ENCODE measurements at regions not wholly inside any gene's neighbourhood (a gene's known extent, or its start where the extent isn't known, plus 50 kb on each side); places are given as distances from the start of the nearest gene placed in this dataset.

- Mint-ChIP-seq H3K4me1 (ENCODE audit: low read depth) (no peaks in the 10 kb centered on the region), H3K36me3 (ENCODE audit: insufficient read depth in 2 of 2) (no peaks in the 10 kb centered on the region), H3K4me3 (no peak overlapping the region), H3K9me3 (peaks cover 2 to 4% of the 10 kb centered on the region in 2 donors), H3K27ac (no peak overlapping the region), H3K27me3 (ENCODE audit: low read depth) (peaks cover 5% of the 10 kb centered on the region)
- no peak for DNase-seq
- no peak for ATAC-seq (replicated peaks in 1 of 2)
These were observed 354.0 kb upstream of the EEF2KMT start for GRCh38 chr16:5451641-5452040.

DNA sequence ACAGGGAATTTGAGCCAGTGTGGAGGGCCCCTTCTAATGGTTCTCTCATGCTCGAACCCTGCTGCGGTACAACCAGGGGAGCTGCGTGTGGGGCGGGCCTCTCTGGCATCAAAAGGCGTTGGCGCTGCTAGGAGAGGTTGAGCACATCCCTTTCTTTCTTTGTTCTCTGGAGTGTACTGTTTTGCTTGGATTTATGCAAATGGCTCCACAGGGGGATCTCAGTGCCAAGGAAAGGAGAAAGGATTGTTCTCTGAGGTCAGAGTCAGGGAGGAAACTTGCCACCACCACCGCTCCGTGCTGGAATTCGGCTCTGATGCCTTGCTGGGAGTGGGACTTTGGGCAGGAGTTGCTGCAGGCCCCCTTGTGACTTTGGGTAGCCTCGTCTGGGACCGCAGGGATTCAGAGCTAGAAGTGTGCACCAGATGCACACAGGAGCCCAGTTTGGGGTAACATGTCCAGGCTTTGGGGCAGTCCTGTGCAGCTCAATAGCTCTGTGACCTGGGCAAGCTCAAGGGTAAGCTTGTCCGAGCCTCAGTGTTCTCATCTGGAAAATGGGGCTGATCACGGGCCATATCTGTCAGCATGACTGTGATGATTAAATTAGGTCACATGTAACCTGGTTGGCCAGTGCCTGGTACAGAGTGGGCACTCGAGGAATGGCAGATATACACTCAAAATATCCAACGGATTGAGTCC is 353.0 kb upstream of the EEF2KMT start:
- Mint-ChIP-seq H3K4me3 (no peak overlapping the region), H3K27me3 (ENCODE audit: low read depth) (peaks cover 5% of the 10 kb centered on the region), H3K27ac (no peak overlapping the region), H3K4me1 (ENCODE audit: low read depth) (no peaks in the 10 kb centered on the region), H3K36me3 (ENCODE audit: insufficient read depth in 2 of 2) (no peaks in the 10 kb centered on the region), H3K9me3 (peaks cover 2 to 4% of the 10 kb centered on the region in 2 donors)
- ATAC-seq (replicated peaks in 1 of 2) (no peak), DNase-seq (no peak)

DNA sequence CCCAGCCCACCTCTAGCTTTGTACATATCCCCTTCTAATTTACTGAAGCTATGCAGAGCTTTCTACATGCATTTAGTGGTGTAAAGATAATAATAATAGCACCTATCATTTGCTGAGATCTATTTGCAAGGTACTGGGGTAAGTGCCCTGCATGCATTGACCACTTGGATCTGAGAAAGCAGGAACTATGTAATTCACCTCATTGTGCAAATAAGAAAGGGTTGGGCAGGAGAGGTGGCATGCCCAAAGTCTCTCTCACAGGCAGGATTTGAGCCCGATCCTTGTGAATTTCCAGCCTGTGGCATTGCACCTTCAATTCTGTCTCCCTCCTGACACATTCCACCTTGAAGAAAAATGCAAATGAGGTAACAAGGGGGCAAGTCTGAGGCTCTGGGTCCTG is 352.3 kb upstream of the EEF2KMT start:
- Mint-ChIP-seq H3K27me3 (ENCODE audit: low read depth) (peaks cover 5% of the 10 kb centered on the region), H3K4me3 (no peak overlapping the region), H3K4me1 (ENCODE audit: low read depth) (no peaks in the 10 kb centered on the region), H3K9me3 (peaks cover 2 to 4% of the 10 kb centered on the region in 2 donors), H3K36me3 (ENCODE audit: insufficient read depth in 2 of 2) (no peaks in the 10 kb centered on the region), H3K27ac (no peak overlapping the region)
- DNase-seq (no peak), ATAC-seq (replicated peaks in 1 of 2) (no peak)

DNA sequence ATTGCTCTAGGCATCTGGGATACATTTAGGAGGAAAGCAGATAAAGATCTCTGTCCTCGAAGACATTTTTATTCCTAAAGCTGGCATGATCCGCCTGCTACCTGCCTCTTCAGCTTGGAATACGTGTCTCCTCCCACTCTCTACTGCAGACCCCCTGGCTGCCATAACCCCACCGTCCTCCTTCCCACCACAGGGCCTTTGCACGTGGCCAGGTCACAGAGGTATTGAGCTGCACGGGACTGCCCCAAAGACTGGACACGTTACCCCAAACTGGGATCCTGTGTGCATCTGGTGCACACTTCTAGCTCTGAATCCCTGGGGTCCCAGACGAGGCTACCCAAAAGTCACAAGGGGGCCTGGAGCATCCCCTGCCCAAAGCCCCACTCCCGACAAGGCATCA is 351.2 kb upstream of the EEF2KMT start:
- no peak for ATAC-seq (replicated peaks in 1 of 2)
- Mint-ChIP-seq H3K9me3 (peaks cover 2 to 4% of the 10 kb centered on the region in 2 donors), H3K36me3 (ENCODE audit: insufficient read depth in 2 of 2) (no peaks in the 10 kb centered on the region), H3K4me1 (ENCODE audit: low read depth) (no peaks in the 10 kb centered on the region), H3K4me3 (no peak overlapping the region), H3K27ac (no peak overlapping the region), H3K27me3 (ENCODE audit: low read depth) (peaks cover 5% of the 10 kb centered on the region)
- no peak for DNase-seq

- peaks cover 5% of the 10 kb centered on the region for H3K27me3 Mint-ChIP-seq (ENCODE audit: low read depth)
- ATAC-seq (replicated peaks in 1 of 2) (no peak), DNase-seq (no peak)
- no peaks in the 10 kb centered on the region for H3K36me3 Mint-ChIP-seq (ENCODE audit: insufficient read depth in 2 of 2)
- no peak overlapping the region for H3K27ac Mint-ChIP-seq
- H3K4me3 Mint-ChIP-seq, result no peak overlapping the region
- no peaks in the 10 kb centered on the region for H3K4me1 Mint-ChIP-seq (ENCODE audit: low read depth)
- H3K9me3 Mint-ChIP-seq, result peaks cover 2% of the 10 kb centered on the region in 2 donors
These were observed 350.1 kb upstream of the EEF2KMT start for GRCh38 chr16:5447734-5448133.

DNA sequence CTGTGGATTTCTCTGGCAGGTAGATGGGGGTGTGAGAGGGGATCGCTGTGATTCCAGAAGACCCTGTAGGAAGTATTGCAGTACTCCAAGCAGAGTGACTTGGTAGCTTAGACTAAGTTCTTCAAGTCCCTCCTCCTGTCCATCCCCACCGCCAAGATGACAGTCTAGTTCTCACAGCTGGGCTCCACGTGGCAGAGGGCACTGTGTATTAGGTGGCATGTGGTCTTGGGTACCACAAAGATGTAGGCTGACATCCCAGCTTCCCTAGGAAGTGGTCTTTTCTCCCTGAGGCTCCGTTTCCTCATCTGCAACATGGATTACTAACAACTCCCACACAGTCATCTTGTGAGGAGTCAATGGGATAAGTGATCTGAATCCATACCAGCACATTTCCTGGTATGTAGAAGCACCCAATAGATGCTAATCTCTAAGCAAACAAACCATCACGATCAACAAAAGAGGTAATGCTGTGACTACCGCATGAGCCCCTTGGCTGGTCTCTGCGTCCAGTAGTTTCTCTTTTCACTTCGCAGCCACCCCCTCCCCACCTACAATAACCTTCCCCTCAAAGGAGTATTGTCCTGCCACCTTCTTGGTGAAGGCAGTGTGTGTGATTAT is 349.1 kb upstream of the EEF2KMT start:
- Mint-ChIP-seq H3K27me3 (ENCODE audit: low read depth) (no peaks in the 10 kb centered on the region), H3K4me1 (ENCODE audit: low read depth) (no peaks in the 10 kb centered on the region)

GRCh38 chr16:5444189-5444588 is 346.6 kb upstream of the EEF2KMT start:
- H3K4me1 Mint-ChIP-seq (ENCODE audit: low read depth), result no peaks in the 10 kb centered on the region
- no peak for ATAC-seq (replicated peaks in 1 of 2)
- no peak overlapping the region for H3K27ac Mint-ChIP-seq
- H3K9me3 Mint-ChIP-seq, result peaks cover 6 to 11% of the 10 kb centered on the region in 2 donors
- H3K4me3 Mint-ChIP-seq, result no peak overlapping the region
- H3K36me3 Mint-ChIP-seq (ENCODE audit: insufficient read depth in 2 of 2), result peaks cover 0 to 3% of the 10 kb centered on the region in 2 donors
- DNase-seq, result no peak
- no peaks in the 10 kb centered on the region for H3K27me3 Mint-ChIP-seq (ENCODE audit: low read depth)

More for the DNA sequence above, 349.1 kb upstream of the EEF2KMT start:
- Mint-ChIP-seq H3K27ac (no peak overlapping the region), H3K4me3 (no peak overlapping the region), H3K36me3 (ENCODE audit: insufficient read depth in 2 of 2) (no peaks in the 10 kb centered on the region), H3K9me3 (peaks cover 3 to 5% of the 10 kb centered on the region in 2 donors)
- DNase-seq (no peak), ATAC-seq (replicated peaks in 1 of 2) (no peak)

GRCh38 chr16:5442986-5443385 is 345.4 kb upstream of the EEF2KMT start:
- peaks cover 0 to 5% of the 10 kb centered on the region in 2 donors for H3K36me3 Mint-ChIP-seq (ENCODE audit: insufficient read depth in 2 of 2)
- no peak for DNase-seq
- H3K27me3 Mint-ChIP-seq (ENCODE audit: low read depth), result no peaks in the 10 kb centered on the region
- H3K27ac Mint-ChIP-seq, result no peak overlapping the region
- no peaks in the 10 kb centered on the region for H3K4me1 Mint-ChIP-seq (ENCODE audit: low read depth)
- no peak overlapping the region for H3K4me3 Mint-ChIP-seq
- no peak for ATAC-seq (replicated peaks in 1 of 2)
- H3K9me3 Mint-ChIP-seq, result peaks cover 11 to 12% of the 10 kb centered on the region in 2 donors

GRCh38 chr16:5442054-5442453 is 344.5 kb upstream of the EEF2KMT start:
- Mint-ChIP-seq H3K36me3 (ENCODE audit: insufficient read depth in 2 of 2) (peaks cover 0 to 5% of the 10 kb centered on the region in 2 donors), H3K4me1 (ENCODE audit: low read depth) (no peaks in the 10 kb centered on the region), H3K4me3 (no peak overlapping the region), H3K27me3 (ENCODE audit: low read depth) (no peaks in the 10 kb centered on the region), H3K27ac (no peak overlapping the region), H3K9me3 (peaks cover 11 to 12% of the 10 kb centered on the region in 2 donors)
- DNase-seq, result no peak
- ATAC-seq (replicated peaks in 1 of 2), result no peak

- no peak overlapping the region for H3K27ac Mint-ChIP-seq
- H3K36me3 Mint-ChIP-seq (ENCODE audit: insufficient read depth in 2 of 2), result peaks cover 0 to 5% of the 10 kb centered on the region in 2 donors
- DNase-seq (no peak), ATAC-seq (replicated peaks in 1 of 2) (no peak)
- no peak overlapping the region for H3K4me3 Mint-ChIP-seq
- no peaks in the 10 kb centered on the region for H3K27me3 Mint-ChIP-seq (ENCODE audit: low read depth)
- peaks cover 11 to 12% of the 10 kb centered on the region in 2 donors for H3K9me3 Mint-ChIP-seq
- H3K4me1 Mint-ChIP-seq (ENCODE audit: low read depth), result no peaks in the 10 kb centered on the region
These were observed 341.0 kb upstream of the EEF2KMT start for GRCh38 chr16:5438591-5438990.

DNA sequence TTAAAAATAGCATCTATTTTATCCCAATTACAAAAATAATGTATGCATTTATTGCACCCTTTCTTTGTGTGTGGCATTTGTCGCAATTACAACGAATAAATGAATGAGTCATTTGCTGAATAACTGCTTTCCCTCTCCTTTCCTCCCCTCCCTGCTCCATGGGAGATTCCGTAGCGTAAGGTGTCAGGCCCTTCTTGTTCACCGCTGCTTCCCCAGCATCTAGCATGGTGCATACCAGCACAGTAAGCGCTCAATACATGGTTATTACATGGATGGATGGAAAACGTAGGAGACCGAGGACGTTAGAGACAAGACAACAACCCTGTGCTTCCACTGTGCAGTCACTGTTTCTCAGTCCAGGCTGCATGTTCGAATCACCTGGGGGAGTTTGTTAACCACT is 336.0 kb upstream of the EEF2KMT start:
- Mint-ChIP-seq H3K4me3 (no peak overlapping the region), H3K27me3 (ENCODE audit: low read depth) (no peaks in the 10 kb centered on the region), H3K4me1 (ENCODE audit: low read depth) (no peaks in the 10 kb centered on the region), H3K27ac (no peak overlapping the region), H3K9me3 (peaks cover 0 to under 1% of the 10 kb centered on the region in 2 donors), H3K36me3 (ENCODE audit: insufficient read depth in 2 of 2) (no peaks in the 10 kb centered on the region)
- ATAC-seq (replicated peaks in 1 of 2) (no peak), DNase-seq (no peak)

DNA sequence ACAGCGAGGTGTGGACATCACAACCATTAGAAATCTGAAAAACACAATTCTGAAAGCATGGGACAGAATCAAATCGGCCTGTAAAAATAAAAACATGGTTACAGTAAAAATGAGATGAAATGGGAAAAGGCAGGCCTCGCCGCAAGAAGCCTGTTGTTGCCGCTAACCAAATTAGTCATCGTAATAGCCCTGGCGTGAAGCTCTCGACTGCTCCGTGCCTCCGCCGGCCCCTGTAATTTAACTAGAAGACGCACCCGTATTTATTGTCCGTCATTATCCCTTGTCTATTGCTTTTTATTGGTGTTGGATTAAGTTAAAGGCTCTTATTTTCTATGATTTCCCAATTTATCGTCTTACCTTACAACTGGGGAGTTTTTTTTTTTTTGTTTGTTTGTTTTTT is 334.6 kb upstream of the EEF2KMT start:
- H3K27ac Mint-ChIP-seq, result no peak overlapping the region
- H3K36me3 Mint-ChIP-seq (ENCODE audit: insufficient read depth in 2 of 2), result no peaks in the 10 kb centered on the region
- DNase-seq (no peak), ATAC-seq (replicated peaks in 1 of 2) (no peak)
- H3K4me3 Mint-ChIP-seq, result no peak overlapping the region
- no peaks in the 10 kb centered on the region for H3K4me1 Mint-ChIP-seq (ENCODE audit: low read depth)
- H3K27me3 Mint-ChIP-seq (ENCODE audit: low read depth), result no peaks in the 10 kb centered on the region
- no peaks in the 10 kb centered on the region for H3K9me3 Mint-ChIP-seq

DNA sequence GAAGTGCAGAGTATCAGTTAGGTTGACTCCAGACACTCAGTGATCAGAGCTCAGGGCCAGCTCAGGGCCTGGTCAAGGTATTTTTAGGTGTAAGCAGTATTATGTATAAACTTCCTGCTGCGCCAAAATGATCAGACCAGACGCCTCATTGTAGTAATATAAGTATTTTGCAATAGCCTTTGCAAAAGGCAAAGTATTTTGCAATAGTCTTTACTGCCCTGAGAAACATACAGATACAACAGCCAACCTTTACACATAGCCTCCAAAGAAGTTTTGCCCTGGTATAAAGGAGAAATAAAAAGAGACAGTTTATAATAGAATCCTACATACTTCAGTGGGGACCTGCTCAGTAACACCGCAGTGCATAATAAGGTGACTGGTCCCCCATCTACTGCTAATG is 333.0 kb upstream of the EEF2KMT start:
- Mint-ChIP-seq H3K4me3 (no peak overlapping the region), H3K27me3 (ENCODE audit: low read depth) (no peaks in the 10 kb centered on the region), H3K4me1 (ENCODE audit: low read depth) (no peaks in the 10 kb centered on the region), H3K9me3 (no peaks in the 10 kb centered on the region), H3K27ac (no peak overlapping the region), H3K36me3 (ENCODE audit: insufficient read depth in 2 of 2) (no peaks in the 10 kb centered on the region)
- DNase-seq, result no peak
- no peak for ATAC-seq (replicated peaks in 1 of 2)

GRCh38 chr16:5428932-5429331 is 331.3 kb upstream of the EEF2KMT start:
- Mint-ChIP-seq H3K4me1 (ENCODE audit: low read depth) (no peaks in the 10 kb centered on the region), H3K9me3 (no peaks in the 10 kb centered on the region), H3K4me3 (no peak overlapping the region), H3K27ac (no peak overlapping the region), H3K36me3 (ENCODE audit: insufficient read depth in 2 of 2) (no peaks in the 10 kb centered on the region), H3K27me3 (ENCODE audit: low read depth) (no peaks in the 10 kb centered on the region)
- ATAC-seq (replicated peaks in 1 of 2) (no peak), DNase-seq (no peak)
